HEK293T (cell line): ENCODE measurements at regions not wholly inside any gene's neighbourhood (a gene's known extent, or its start where the extent isn't known, plus 50 kb on each side); places are given as distances from the start of the nearest gene placed in this dataset.
"Not testable (repeated sequence)": the region's sequence is repeated elsewhere in the genome, so short reads cannot be mapped to it uniquely, and the experiment has no call there.

Experiments used
- CTCF ChIA-PET: fragments of 350-600 bp; formaldehyde crosslinking; extraction: SDS; loops from one replicate; lab custom pipeline; 2021; ENCODE audit warnings: antibody characterized with exemption, inconsistent platforms; lab: Yijun Ruan, JAX
- POLR2A ChIA-PET: fragments of 350-600 bp; formaldehyde crosslinking; extraction: SDS; loops from one replicate; lab custom pipeline; 2020; ENCODE audit warnings: antibody characterized with exemption, inconsistent platforms; lab: Yijun Ruan, JAX
- DNase-seq: peaks from one replicate; pipeline ENCODE4 v3.0.0; 2012; ENCODE audit warnings: mixed read lengths; ENCODE audit errors: extremely low spot score
- ARNT ChIP-seq: fragments of 450-650 bp; IDR thresholded peaks from 2 replicates; pipeline ENCODE4 v1.6.1; 2017; ENCODE audit warnings: mild to moderate bottlenecking
- BHLHE40 ChIP-seq: fragments of 450-650 bp; IDR thresholded peaks from 2 replicates; pipeline ENCODE4 v1.6.1; 2016; ENCODE audit warnings: mild to moderate bottlenecking, moderate library complexity, borderline replicate concordance
- CTBP1 ChIP-seq: fragments of 450-650 bp; IDR thresholded peaks from 2 replicates; pipeline ENCODE4 v1.6.1; 2016; ENCODE audit warnings: borderline replicate concordance
- ELF4 ChIP-seq: fragments of 450-650 bp; IDR thresholded peaks from 2 replicates; pipeline ENCODE4 v1.6.1; 2017; ENCODE audit warnings: antibody characterized with exemption
- FOXA1 ChIP-seq: fragments of 450-650 bp; IDR thresholded peaks from 2 replicates; pipeline ENCODE4 v1.6.1; 2016; ENCODE audit warnings: mild to moderate bottlenecking
- FOXK2 ChIP-seq: fragments of 450-650 bp; IDR thresholded peaks from 2 replicates; pipeline ENCODE4 v1.6.1; 2016; ENCODE audit warnings: mild to moderate bottlenecking
- FOXM1 ChIP-seq: fragments of 450-650 bp; IDR thresholded peaks from 2 replicates; pipeline ENCODE4 v1.6.1; 2017; ENCODE audit warnings: mild to moderate bottlenecking, borderline replicate concordance
- HDGF ChIP-seq: fragments of 450-650 bp; IDR thresholded peaks from 2 replicates; pipeline ENCODE4 v1.6.1; 2017; ENCODE audit warnings: antibody characterized with exemption, borderline replicate concordance
- L3MBTL2 ChIP-seq: fragments of 450-650 bp; conservative IDR thresholded peaks from 2 replicates; pipeline ENCODE4 v1.6.1; 2016; ENCODE audit warnings: mild to moderate bottlenecking
- LEF1 ChIP-seq: fragments of 450-650 bp; IDR thresholded peaks from 2 replicates; pipeline ENCODE4 v1.6.1; 2017; ENCODE audit warnings: mild to moderate bottlenecking, borderline replicate concordance
- NFRKB ChIP-seq: fragments of 450-650 bp; IDR thresholded peaks from 2 replicates; pipeline ENCODE4 v1.6.1; 2016; ENCODE audit warnings: mild to moderate bottlenecking, moderate library complexity
- PKNOX1 ChIP-seq: fragments of 450-650 bp; IDR thresholded peaks from 2 replicates; pipeline ENCODE4 v1.6.1; 2016
- SP1 ChIP-seq: fragments of 450-650 bp; IDR thresholded peaks from 2 replicates; pipeline ENCODE4 v1.6.1; 2017
- SUZ12 ChIP-seq: fragments of 450-650 bp; IDR thresholded peaks from 2 replicates; pipeline ENCODE4 v1.6.1; 2016; ENCODE audit warnings: mild to moderate bottlenecking
- TARDBP ChIP-seq: fragments of 450-650 bp; IDR thresholded peaks from 2 replicates; pipeline ENCODE4 v1.6.1; 2016
- ZNF384 ChIP-seq: fragments of 450-650 bp; IDR thresholded peaks from 2 replicates; pipeline ENCODE4 v1.6.1; 2016

GRCh38 chr7:149566103-149566502, 68.5 kb upstream of the ZNF746 start:
- ChIA-PET POLR2A (no interaction called here), CTCF (no interaction called here)
- no peak for DNase-seq
- no peak for TF ChIP-seq SP1
- TF ChIP-seq FOXA1, result no peak
- no peak for TF ChIP-seq LEF1
- no peak for TF ChIP-seq HDGF
- TF ChIP-seq FOXM1, result no peak

- CTCF ChIA-PET, result no interaction called here
- no peak for DNase-seq
- POLR2A ChIA-PET, result no interaction called here
- TF ChIP-seq BHLHE40 (no peak), SP1 (no peak), HDGF (no peak), FOXA1 (no peak)
These were observed 67.4 kb upstream of the ZNF746 start for GRCh38 chr7:149565096-149565382.

GRCh38 chr7:149564340-149565095, 66.9 kb upstream of the ZNF746 start:
- CTCF ChIA-PET, result no interaction called here
- DNase-seq, result no peak
- POLR2A ChIA-PET, result no interaction called here
- no peak for TF ChIP-seq ARNT
- TF ChIP-seq HDGF, result no peak
- no peak for TF ChIP-seq ELF4
- no peak for TF ChIP-seq FOXM1
- no peak for TF ChIP-seq FOXK2

- TF ChIP-seq SUZ12 (no peak), CTBP1 (no peak), SP1 (no peak), NFRKB (no peak), FOXM1 (no peak), L3MBTL2 (no peak), FOXK2 (no peak), HDGF (no peak)
- DNase-seq, result no peak
- ChIA-PET CTCF (no interaction called here), POLR2A (interaction anchor here (1.2 kb wide), 1 partner anchor 62 kb away, joined by 5 read pairs; no protein-coding TSS in a partner anchor)
These were observed 65.0 kb upstream of the ZNF746 start for GRCh38 chr7:149562602-149563001.

- DNase-seq, result no peak
- POLR2A ChIA-PET, result no interaction called here
- TF ChIP-seq BHLHE40, result no peak
- TF ChIP-seq NFRKB, result no peak
- CTCF ChIA-PET, result no interaction called here
These were observed 63.5 kb upstream of the ZNF746 start for GRCh38 chr7:149561072-149561471.

- TF ChIP-seq HDGF, result no peak
- no peak for TF ChIP-seq ARNT
- no peak for TF ChIP-seq L3MBTL2
- TF ChIP-seq ZNF384, result no peak
- TF ChIP-seq PKNOX1, result no peak
- no peak for TF ChIP-seq NFRKB
- no peak for TF ChIP-seq BHLHE40
- TF ChIP-seq FOXM1, result no peak
- TF ChIP-seq TARDBP, result no peak
- no peak for TF ChIP-seq FOXK2
- TF ChIP-seq SUZ12, result no peak
- no peak for TF ChIP-seq CTBP1
- no peak for TF ChIP-seq ELF4
- DNase-seq, result no peak
- POLR2A ChIA-PET, result no interaction called here
- CTCF ChIA-PET, result no interaction called here
These were observed 62.1 kb upstream of the ZNF746 start for GRCh38 chr7:149559711-149560110.

GRCh38 chr7:149558149-149558861, 60.7 kb upstream of the ZNF746 start:
- POLR2A ChIA-PET, result no interaction called here
- no peak for DNase-seq
- no peak for TF ChIP-seq L3MBTL2
- TF ChIP-seq TARDBP, result no peak
- no peak for TF ChIP-seq FOXK2
- TF ChIP-seq LEF1, result no peak
- TF ChIP-seq NFRKB, result no peak
- no peak for TF ChIP-seq SUZ12
- no peak for TF ChIP-seq ZNF384
- no peak for TF ChIP-seq BHLHE40
- no peak for TF ChIP-seq FOXM1
- TF ChIP-seq ELF4, result no peak
- no peak for TF ChIP-seq PKNOX1
- no peak for TF ChIP-seq FOXA1
- TF ChIP-seq HDGF, result no peak
- TF ChIP-seq CTBP1, result no peak
- no peak for TF ChIP-seq SP1
- no peak for TF ChIP-seq ARNT
- CTCF ChIA-PET, result no interaction called here

- CTCF ChIA-PET, result not testable (repeated sequence)
- POLR2A ChIA-PET, result interaction anchor here (1.4 kb wide), 1 partner anchor 98 kb away, joined by 3 read pairs; no protein-coding TSS in a partner anchor
These were observed 58.9 kb upstream of the ZNF746 start for GRCh38 chr7:149556525-149556924.

GRCh38 chr7:149554821-149555220, 57.2 kb upstream of the ZNF746 start:
- POLR2A ChIA-PET, CTCF ChIA-PET, DNase-seq: not testable (repeated sequence)

More at GRCh38 chr7:149556525-149556924, 58.9 kb upstream of the ZNF746 start:
- DNase-seq, result not testable (repeated sequence)

GRCh38 chr7:149553991-149554390, 56.4 kb upstream of the ZNF746 start:
- DNase-seq, POLR2A ChIA-PET: not testable (repeated sequence)
- CTCF ChIA-PET, result interaction anchor here (0.6 kb wide), 1 partner anchor 44 kb away, joined by 3 read pairs; no protein-coding TSS in a partner anchor
